ENCODE measurements at regions not wholly inside any gene's neighbourhood (a gene's known extent, or its start where the extent isn't known, plus 50 kb on each side); places are given as distances from the start of the nearest gene placed in this dataset.
"Not testable (repeated sequence)": the region's sequence is repeated elsewhere in the genome, so short reads cannot be mapped to it uniquely, and the experiment has no call there.

DNA sequence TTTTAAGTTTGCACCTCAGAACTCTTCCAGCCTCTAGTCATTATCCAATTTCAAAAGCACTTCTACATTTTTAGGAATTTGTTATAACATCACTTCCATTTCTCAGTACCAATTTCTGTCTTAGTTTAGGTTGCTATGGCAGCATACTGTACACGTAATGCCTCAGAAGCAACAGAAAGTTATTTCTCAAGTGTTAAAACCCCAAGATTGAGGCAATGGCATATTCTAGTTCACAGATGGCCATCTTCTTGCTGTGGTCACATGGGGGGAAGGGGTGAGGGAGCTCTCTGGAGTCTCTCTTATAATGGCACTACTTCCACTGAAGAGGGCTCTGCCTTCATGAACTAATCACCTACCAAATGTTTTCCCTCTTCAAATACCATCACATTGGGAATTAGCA lies 220.3 kb upstream of the CTSO start:
- no peak for DNase-seq (ENCODE audit: low read depth)

- no peak for DNase-seq (ENCODE audit: low read depth)
Measured at GRCh38 chr4:156173486-156173885, 219.8 kb upstream of the CTSO start.

DNA sequence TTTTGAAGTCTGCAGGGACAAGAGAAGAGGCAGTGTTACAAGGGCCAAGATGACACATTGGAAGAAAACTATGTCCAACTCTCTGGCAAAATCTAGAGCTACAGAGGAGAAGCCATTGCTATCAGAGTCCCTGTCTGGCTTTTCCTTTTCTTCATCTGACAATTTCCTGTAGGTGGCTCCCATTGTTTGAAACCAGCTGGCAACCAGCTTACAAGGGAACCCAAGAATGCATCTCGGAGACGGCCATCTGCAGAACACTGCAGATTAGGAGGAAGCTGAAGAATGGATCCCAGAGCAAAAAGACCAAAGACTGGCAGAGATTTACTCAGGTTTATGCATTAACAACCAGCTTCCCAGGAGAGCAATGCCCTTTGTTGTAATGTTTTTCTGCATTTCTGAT lies 216.2 kb upstream of the CTSO start:
- DNase-seq (ENCODE audit: low read depth), result peak; percentile 9

GRCh38 chr4:156169011-156169410 lies 215.3 kb upstream of the CTSO start:
- DNase-seq (ENCODE audit: low read depth), result peak; percentile 80

DNA sequence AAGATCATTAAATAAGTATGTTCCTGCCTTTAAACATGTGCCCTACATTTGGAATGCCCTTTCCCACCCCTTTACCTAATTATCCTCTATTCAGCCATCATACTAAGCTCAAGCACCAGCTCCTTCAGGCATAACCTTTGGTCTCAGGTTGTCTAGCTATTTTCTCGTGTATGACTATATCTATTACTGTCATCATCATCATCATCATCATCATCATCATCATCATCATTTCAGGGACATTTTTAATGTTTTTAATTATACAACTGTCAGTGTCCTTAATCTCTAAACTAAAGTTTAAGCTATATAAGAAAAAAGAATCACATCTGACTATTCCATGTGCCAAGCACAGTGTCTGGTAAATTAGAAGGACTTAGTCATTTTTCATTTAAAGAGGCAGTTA lies 214.6 kb upstream of the CTSO start:
- no peak for DNase-seq (ENCODE audit: low read depth)

DNA sequence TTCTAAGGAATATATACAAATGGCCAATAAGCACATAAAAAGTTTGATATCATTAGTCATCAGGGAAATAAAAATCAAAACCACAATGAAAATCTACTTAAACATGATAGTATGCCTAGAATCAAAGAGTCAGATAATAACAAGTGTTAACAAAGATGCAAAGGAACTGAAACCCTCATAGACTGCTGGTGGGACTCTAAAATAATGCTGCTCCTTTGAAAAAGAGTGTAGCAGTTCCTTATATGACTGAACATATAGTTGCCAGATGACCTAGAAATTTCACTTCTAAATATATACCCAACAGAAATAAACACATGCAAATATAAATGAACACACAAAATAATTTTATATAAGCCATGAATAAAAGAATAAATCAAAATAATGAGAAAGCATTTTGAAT lies 205.1 kb upstream of the CTSO start:
- no peak for DNase-seq (ENCODE audit: low read depth)

DNA sequence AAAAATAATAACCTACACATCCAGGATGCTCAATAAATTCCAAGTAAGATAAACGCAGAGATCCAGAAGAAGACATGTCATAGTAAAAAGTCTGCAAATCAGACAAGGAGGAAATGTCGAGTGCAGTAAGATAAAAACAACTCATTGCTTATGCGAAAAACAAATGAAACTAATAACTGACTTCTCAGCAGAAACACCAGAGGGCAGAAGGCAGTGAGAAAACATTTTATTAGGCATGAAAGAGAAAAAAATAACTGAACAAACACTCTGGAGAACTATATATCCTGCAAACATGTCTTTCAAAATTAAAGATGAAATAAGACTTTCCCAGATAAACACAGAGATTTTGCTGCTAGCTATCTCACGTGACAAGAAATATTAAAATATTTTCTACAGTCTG lies 201.3 kb upstream of the CTSO start:
- DNase-seq (ENCODE audit: low read depth), result no peak

DNA sequence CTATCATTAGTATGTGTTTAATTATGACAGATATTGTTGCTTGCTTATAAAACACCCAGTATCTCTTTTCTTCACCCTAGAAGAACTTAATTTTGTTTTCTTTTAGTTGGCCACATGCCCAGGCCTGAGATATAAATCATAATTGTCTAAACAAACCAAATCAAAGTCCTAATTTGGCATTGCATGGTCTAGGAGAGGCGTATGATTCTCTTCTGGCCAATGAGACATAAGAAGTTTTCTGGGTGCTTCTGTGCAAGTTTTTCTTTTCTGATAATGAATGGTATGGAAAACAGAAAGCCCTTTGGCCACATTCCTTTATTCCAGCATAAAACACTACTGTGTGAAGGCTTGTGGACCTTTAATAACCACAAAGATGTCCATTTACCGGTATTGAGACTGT lies 192.9 kb upstream of the CTSO start:
- peak; percentile 14 for DNase-seq (ENCODE audit: low read depth)

DNA sequence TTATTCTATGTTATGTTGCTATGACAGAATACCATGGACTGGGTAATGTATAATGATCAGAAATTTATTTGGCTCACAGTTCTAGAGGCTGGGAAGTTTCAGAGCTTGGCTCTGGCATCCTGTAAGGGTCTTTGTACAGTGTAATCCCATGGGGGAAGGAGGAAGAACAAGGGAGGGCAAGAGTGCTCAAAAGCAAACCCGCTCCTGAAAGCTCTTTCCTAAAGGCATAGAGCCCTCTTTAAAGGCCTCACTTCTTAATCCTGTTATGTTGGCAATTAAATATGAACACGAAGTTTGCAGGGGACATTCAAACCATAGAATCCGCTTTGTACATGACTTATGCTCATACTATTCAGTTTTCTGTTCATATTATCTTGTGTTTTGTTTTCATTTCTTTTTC lies 191.3 kb upstream of the CTSO start:
- no peak for DNase-seq (ENCODE audit: low read depth)

GRCh38 chr4:156138781-156139280 lies 185.2 kb upstream of the CTSO start:
- no peak for DNase-seq (ENCODE audit: low read depth)

- no peak for DNase-seq (ENCODE audit: low read depth)
Measured at GRCh38 chr4:156137679-156138473, 184.2 kb upstream of the CTSO start.

- DNase-seq (ENCODE audit: low read depth), result no peak
Measured at GRCh38 chr4:156132196-156132595, 178.5 kb upstream of the CTSO start.

GRCh38 chr4:156128616-156129015 lies 174.9 kb upstream of the CTSO start:
- no peak for DNase-seq (ENCODE audit: low read depth)

GRCh38 chr4:156118507-156119220 lies 165.0 kb upstream of the CTSO start:
- DNase-seq (ENCODE audit: low read depth), result no peak

DNA sequence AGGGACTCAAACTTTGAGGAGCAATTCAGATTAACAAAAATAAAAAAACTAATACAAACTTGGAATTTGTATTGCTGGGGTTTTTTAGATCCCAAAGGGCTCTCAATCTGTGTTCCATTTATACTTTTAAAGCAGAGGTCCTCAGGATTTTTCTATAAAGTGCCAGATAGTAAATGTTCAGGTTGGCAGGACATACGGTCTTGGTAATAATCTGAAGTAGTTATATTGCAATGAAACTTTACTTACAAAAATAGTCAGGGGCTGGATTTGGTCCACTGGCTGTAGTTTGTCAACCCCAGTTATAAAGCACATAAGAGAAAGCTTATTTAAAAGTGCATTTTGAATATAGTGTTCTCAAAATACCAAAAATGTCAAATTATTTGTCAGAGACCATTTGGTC lies 164.1 kb upstream of the CTSO start:
- no peak for DNase-seq (ENCODE audit: low read depth)

DNA sequence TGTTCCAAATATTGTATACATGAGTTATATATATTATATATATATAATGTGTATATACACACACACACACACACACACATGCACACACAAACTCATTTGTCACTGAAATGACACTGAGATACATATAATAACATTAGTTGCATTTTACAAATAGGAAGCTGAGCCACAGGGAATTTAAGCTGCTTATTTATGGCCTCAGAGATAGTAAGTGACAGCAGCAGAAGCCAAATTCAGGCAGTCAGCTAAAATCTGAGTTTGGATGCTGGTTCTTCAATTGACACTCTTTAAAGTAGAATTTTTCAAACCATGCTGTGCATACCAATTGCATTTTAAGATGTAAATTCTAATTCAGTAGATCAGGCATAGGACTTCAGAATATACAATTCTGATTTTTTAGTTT lies 163.3 kb upstream of the CTSO start:
- DNase-seq (ENCODE audit: low read depth), result peak; percentile 27

DNA sequence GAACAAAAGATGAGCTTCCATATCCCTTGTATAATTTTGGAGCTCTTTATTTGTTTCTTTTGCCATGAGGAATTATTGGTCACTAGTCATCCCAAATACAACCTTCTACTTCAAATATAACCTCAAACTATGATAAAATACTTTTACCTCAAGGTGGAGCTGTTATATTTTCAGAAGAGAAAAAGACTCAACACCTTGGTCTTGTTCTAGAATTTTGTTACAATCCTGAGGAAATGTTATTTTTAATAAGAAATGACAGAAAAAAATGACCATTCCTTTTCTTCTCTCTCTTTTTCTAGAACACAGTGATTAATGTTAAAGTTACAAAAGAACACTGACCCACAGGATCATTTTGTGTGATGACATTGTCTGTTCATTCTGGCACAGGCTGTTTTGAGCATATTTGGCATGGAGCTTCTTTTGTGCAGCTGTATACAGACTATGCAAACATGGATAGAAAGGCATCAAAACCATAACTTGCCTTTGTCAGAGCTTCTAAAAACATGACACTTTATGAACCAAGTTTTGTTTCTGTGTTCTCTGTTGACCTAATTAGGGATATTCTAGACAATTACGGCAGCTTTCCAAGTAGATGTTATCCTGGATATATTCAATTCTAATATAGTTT lies 159.6 kb upstream of the CTSO start:
- DNase-seq (ENCODE audit: low read depth), result no peak

DNA sequence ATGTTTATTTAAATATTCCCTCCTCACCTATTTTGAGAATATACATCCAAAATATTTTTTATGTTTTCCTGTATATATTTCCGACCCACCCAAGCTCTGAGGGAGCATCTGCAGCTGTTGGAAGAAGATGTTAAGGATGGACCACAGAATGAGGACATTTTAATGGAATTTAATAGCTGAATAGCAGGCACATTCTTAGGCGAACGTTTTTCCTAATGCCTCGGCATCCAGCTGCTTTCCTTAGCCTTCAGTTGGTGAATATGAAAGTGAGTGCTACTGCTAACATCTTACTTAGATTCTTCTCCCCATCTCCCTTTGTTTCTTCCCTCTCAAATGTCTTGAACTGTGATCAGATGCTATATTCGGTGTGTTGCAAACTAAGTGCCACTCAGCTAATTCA lies 158.0 kb upstream of the CTSO start:
- no peak for DNase-seq (ENCODE audit: low read depth)

- peak; percentile 38 for DNase-seq (ENCODE audit: low read depth)
Measured at GRCh38 chr4:156109943-156110900, 156.6 kb upstream of the CTSO start.

DNA sequence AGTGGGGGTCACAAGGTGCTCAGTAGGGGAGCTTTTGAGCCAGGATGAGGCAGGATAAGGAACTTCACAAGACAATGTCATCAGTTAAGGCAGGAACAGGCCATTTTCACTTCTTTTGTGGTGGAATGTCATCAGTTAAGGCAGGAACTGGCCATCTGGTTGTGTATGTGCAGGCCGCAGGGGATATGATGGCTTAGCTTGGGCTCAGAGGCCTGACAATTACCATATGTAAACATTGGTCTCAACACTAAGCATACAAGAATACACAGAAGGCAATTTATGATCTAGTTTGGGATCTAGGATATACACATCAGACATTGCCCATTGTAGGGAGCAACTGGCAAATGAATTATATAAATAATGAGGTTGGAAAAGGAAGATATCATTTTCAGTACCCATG lies 155.4 kb upstream of the CTSO start:
- not testable (repeated sequence) for DNase-seq (ENCODE audit: low read depth)

GRCh38 chr4:156103311-156103710 lies 149.6 kb upstream of the CTSO start:
- DNase-seq (ENCODE audit: low read depth), result peak; percentile 29

- peak; percentile 44 for DNase-seq (ENCODE audit: low read depth)
Measured at GRCh38 chr4:156102411-156102810, 148.7 kb upstream of the CTSO start.
